Endothelial cell of umbilical vein (primary cell): ENCODE measurements at regions not wholly inside any gene's neighbourhood (a gene's known extent, or its start where the extent isn't known, plus 50 kb on each side); places are given as distances from the start of the nearest gene placed in this dataset.

Source experiments
- BruUV-seq: library from RNA; stranded (reverse); fragments of 400-500 nt; replicated peaks from 2 replicates; lab custom pipeline; 2021; lab: Mats Ljungman, UMichigan
- CTCF ChIA-PET: fragments of 300-600, 350-600 bp; sonication (Branson Sonifier 250); formaldehyde crosslinking; loops from one replicate; lab custom pipeline; 2021; ENCODE audit warnings: antibody characterized with exemption, inconsistent platforms; lab: Charles Lee
- POLR2A ChIA-PET: fragments of 300-600, 350-600 bp; sonication (Branson Sonifier 250); formaldehyde crosslinking; loops from one replicate; lab custom pipeline; 2021; ENCODE audit warnings: antibody characterized with exemption, inconsistent platforms; lab: Charles Lee
- DNase-seq: peaks from one replicate; pipeline ENCODE4 v3.0.0-alpha.2; 2011; ENCODE audit warnings: low read depth, low spot score
- FAIRE-seq: peaks from 2 replicates; lab custom pipeline; 2011; peaks lifted over from hg19 to GRCh38; lab: Jason Lieb, UNC
- H2AFZ ChIP-seq: 2 replicates; pipeline ENCODE4 v1.6.0; 2012; ENCODE audit warnings: low read depth, low read length, control low read depth, inconsistent platforms
- H3K27ac ChIP-seq: 2 replicates; pipeline ENCODE4 v1.5.1; 2011; ENCODE audit warnings: low read depth, mild to moderate bottlenecking, control low read depth, low read length, moderate library complexity; ENCODE audit not compliant: insufficient read depth
- H3K27me3 ChIP-seq, 2 experiments: 2 replicates each; pipeline versions ENCODE4 v1.6.0 to v1.6.1; 2011; ENCODE audit warnings: low read length in 2 of 2, mixed read lengths in 1 of 2; ENCODE audit not compliant: control insufficient read depth in 2 of 2, insufficient read depth in 2 of 2
- H3K36me3 ChIP-seq, 2 experiments: 2 replicates in 1 of 2; 3 replicates in 1 of 2; pipeline ENCODE4 v1.5.1; 2011; ENCODE audit warnings: low read length in 2 of 2, mild to moderate bottlenecking in 1 of 2, moderate library complexity in 1 of 2; ENCODE audit not compliant: control insufficient read depth in 2 of 2, insufficient read depth in 2 of 2; ENCODE audit errors: extremely low read depth in 1 of 2
- H3K4me1 ChIP-seq: 3 replicates; pipeline ENCODE4 v1.5.1; 2011; ENCODE audit warnings: mild to moderate bottlenecking, low read length; ENCODE audit not compliant: control insufficient read depth, insufficient read depth; ENCODE audit errors: extremely low read depth
- H3K4me2 ChIP-seq: 2 replicates; pipeline ENCODE4 v1.6.1; 2011; ENCODE audit warnings: low read length, control low read depth, mixed read lengths; ENCODE audit not compliant: insufficient read depth
- H3K4me3 ChIP-seq, 3 experiments: fragments of 200-600 bp in 1 of 3; sonication (generic), shearing (Covaris generic) in 1 of 3; replicated peaks in 1 of 3; 2 replicates each; pipeline ENCODE4 v1.5.1; 2011 to 2016; ENCODE audit warnings: control low read depth in 3 of 3, low read length in 3 of 3, mild to moderate bottlenecking in 2 of 3, inconsistent platforms in 1 of 3, low read depth in 1 of 3, moderate library complexity in 1 of 3; ENCODE audit not compliant: insufficient read depth in 1 of 3
- H3K79me2 ChIP-seq: 2 replicates; pipeline ENCODE4 v1.6.0; 2012; ENCODE audit warnings: low read length, inconsistent platforms; ENCODE audit not compliant: control insufficient read depth, insufficient read depth
- H3K9ac ChIP-seq: replicated peaks from 2 replicates; pipeline ENCODE3; 2011; ENCODE audit warnings: low read length, control low read depth; ENCODE audit not compliant: insufficient read depth; ENCODE audit errors: extremely low read depth
- H3K9me1 ChIP-seq: replicated peaks from 3 replicates; pipeline ENCODE4 v1.6.0; 2011; ENCODE audit warnings: mild to moderate bottlenecking, low read length; ENCODE audit not compliant: control insufficient read depth, insufficient read depth; ENCODE audit errors: extremely low read depth
- H3K9me3 ChIP-seq: replicated peaks from 2 replicates; pipeline ENCODE4 v1.5.1; 2012; ENCODE audit warnings: low read length, inconsistent platforms; ENCODE audit not compliant: control insufficient read depth, insufficient read depth
- H4K20me1 ChIP-seq: replicated peaks from 2 replicates; pipeline ENCODE3; 2011; ENCODE audit warnings: mild to moderate bottlenecking, low read length; ENCODE audit not compliant: control insufficient read depth, insufficient read depth; ENCODE audit errors: extremely low read depth
- CTCF ChIP-seq, 2 donors: IDR thresholded peaks; 1 replicate in 1 of 2; 2 replicates in 1 of 2; pipeline ENCODE4 v1.5.1; 2011; ENCODE audit warnings: low read length in 2 of 2, mild to moderate bottlenecking in 2 of 2, moderate library complexity in 2 of 2, control low read depth in 1 of 2, inconsistent platforms in 1 of 2, low read depth in 1 of 2; ENCODE audit not compliant: insufficient read depth in 1 of 2; ENCODE audit errors: extremely low read depth in 1 of 2
- EZH2 ChIP-seq: IDR thresholded peaks from 2 replicates; pipeline ENCODE4 v1.6.1; 2012; ENCODE audit warnings: borderline replicate concordance, low read depth, mild to moderate bottlenecking, moderate library complexity, low read length, inconsistent platforms; ENCODE audit not compliant: severe bottlenecking
- FOS ChIP-seq: IDR thresholded peaks from 2 replicates; pipeline ENCODE4 v1.6.1; 2011; ENCODE audit warnings: mild to moderate bottlenecking, low read length, moderate library complexity, borderline replicate concordance; ENCODE audit not compliant: insufficient read depth
- GATA2 ChIP-seq: IDR thresholded peaks from 2 replicates; pipeline ENCODE4 v1.7.0; 2011; ENCODE audit warnings: low read depth, mild to moderate bottlenecking, moderate library complexity, mixed read lengths, low read length; ENCODE audit not compliant: insufficient read length, insufficient read depth
- JUN ChIP-seq: IDR thresholded peaks from 2 replicates; pipeline ENCODE4 v1.6.1; 2011; ENCODE audit warnings: borderline replicate concordance, low read depth; ENCODE audit not compliant: insufficient read length, insufficient read depth
- MYC ChIP-seq: IDR thresholded peaks from one replicate; pipeline ENCODE4 v1.6.1; 2011; ENCODE audit warnings: mild to moderate bottlenecking, low read depth, low read length
- POLR2A ChIP-seq: IDR thresholded peaks from 2 replicates; pipeline ENCODE4 v1.6.1; 2012; ENCODE audit warnings: low read depth, mild to moderate bottlenecking, control low read depth, low read length
- POLR2AphosphoS5 ChIP-seq: IDR thresholded peaks from 2 replicates; pipeline ENCODE4 v1.6.1; 2012; ENCODE audit warnings: low read depth, mild to moderate bottlenecking, control low read depth, low read length, moderate library complexity; ENCODE audit not compliant: insufficient read depth
- dilution Hi-C: fragments of 300-500 bp; cut with MboI; formaldehyde crosslinking; loops from one replicate; pipeline ENCODE4 v1.15.0; 2019; ENCODE audit warnings: low sequenced_read_pairs; ENCODE audit not compliant: extremely low pct_ligation_motif_present
- intact Hi-C: fragments of 100-400 bp; cut with micrococcal nuclease; formaldehyde crosslinking; loops from one replicate; pipeline ENCODE4 v1.10.0; 2022
- TF ChIP-seq, protein P1 (sequence below): IDR thresholded peaks from 2 replicates; pipeline ENCODE4 v1.6.1; 2011; ENCODE audit not compliant: insufficient read depth, insufficient read length

DNA sequence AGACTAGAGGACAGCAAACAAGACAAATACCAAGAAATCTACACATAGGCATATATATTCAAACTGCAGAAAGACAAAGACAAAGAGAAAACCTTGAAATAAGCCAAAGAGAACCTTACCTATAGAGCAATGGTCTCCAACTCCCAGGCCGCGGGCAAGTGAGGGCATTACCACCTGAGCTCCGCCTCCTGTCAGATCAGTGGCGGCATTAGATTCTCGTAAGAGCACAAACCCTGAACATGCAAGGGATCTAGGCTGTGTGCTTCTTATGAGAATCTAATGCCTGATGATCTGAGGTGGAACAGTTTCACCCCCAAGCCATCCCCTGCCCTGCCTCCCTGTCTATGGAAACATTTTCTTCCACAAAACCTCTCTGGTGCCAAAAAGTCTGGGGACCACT lies 101.0 kb upstream of the MRPS30 start:
- no peak overlapping the region for H2AFZ ChIP-seq
- DNase-seq: no peak
- no peaks in the 10 kb centered on the region for H3K27me3 ChIP-seq
- H3K36me3 ChIP-seq: no peaks in the 10 kb centered on the region
- FAIRE-seq: no peak
- H3K4me1 ChIP-seq: no peaks in the 10 kb centered on the region
- POLR2A ChIA-PET: no interaction called here
- no peaks in the 10 kb centered on the region for H3K9me3 ChIP-seq
- intact Hi-C loops (no loop called here), dilution Hi-C loops (no loop called here)
- H4K20me1 ChIP-seq: no peaks in the 10 kb centered on the region
- H3K4me2 ChIP-seq: no peak overlapping the region
- H3K79me2 ChIP-seq: no peaks in the 10 kb centered on the region
- H3K27ac ChIP-seq: no peak overlapping the region
- TF ChIP-seq FOS (no peak), CTCF (IDR thresholded peaks at IDR 0.05; ENCODE audit: extremely low read depth in 1 of 2, insufficient read depth in 1 of 2, low read depth in 1 of 2, low read length in 2 of 2) (no peak), JUN (no peak), EZH2 (no peak)
- TF ChIP-seq, protein P1, sequence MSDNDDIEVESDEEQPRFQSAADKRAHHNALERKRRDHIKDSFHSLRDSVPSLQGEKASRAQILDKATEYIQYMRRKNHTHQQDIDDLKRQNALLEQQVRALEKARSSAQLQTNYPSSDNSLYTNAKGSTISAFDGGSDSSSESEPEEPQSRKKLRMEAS: no peak
- BruUV-seq: no TSS peak
- CTCF ChIA-PET: no interaction called here
- H3K9me1 ChIP-seq: no peaks in the 10 kb centered on the region
- H3K4me3 ChIP-seq: no peak overlapping the region
- H3K9ac ChIP-seq: no peak overlapping the region

GRCh38 chr5:44697025-44697424 lies 111.7 kb upstream of the MRPS30 start:
- Histone ChIP-seq H2AFZ (no peak overlapping the region), H3K9me3 (no peaks in the 10 kb centered on the region), H3K9ac (no peak overlapping the region), H3K4me3 (no peak overlapping the region), H3K4me2 (no peak overlapping the region), H3K27me3 (no peaks in the 10 kb centered on the region), H4K20me1 (no peaks in the 10 kb centered on the region), H3K79me2 (no peaks in the 10 kb centered on the region), H3K4me1 (no peaks in the 10 kb centered on the region), H3K27ac (no peak overlapping the region), H3K9me1 (no peaks in the 10 kb centered on the region), H3K36me3 (no peaks in the 10 kb centered on the region)
- TF ChIP-seq GATA2 (no peak), CTCF (IDR thresholded peaks at IDR 0.05; ENCODE audit: extremely low read depth in 1 of 2, insufficient read depth in 1 of 2, low read depth in 1 of 2, low read length in 2 of 2) (no peak), FOS (no peak), POLR2AphosphoS5 (no peak), EZH2 (no peak), JUN (no peak), POLR2A (no peak), MYC (no peak)
- TF ChIP-seq, protein P1: no peak
- dilution Hi-C loops: no loop called here
- POLR2A ChIA-PET: no interaction called here
- FAIRE-seq: no peak
- CTCF ChIA-PET: no interaction called here
- BruUV-seq: no TSS peak
- intact Hi-C loops: no loop called here
- no peak for DNase-seq
